Keratinocyte (primary cell): ENCODE measurements at regions not wholly inside any gene's neighbourhood (a gene's known extent, or its start where the extent isn't known, plus 50 kb on each side); places are given as distances from the start of the nearest gene placed in this dataset.
A peak's percentile ranks its signal among the peaks of the same experiment; 100 is the strongest.

Experiments
- DNase-seq: peaks from one replicate; pipeline ENCODE4 v3.0.0-alpha.2; 2011; ENCODE audit warnings: low read depth, missing footprints, low spot score
- FAIRE-seq: peaks from 2 replicates; lab custom pipeline; 2011; peaks lifted over from hg19 to GRCh38; lab: Jason Lieb, UNC
- H2AFZ ChIP-seq: 2 replicates; pipeline ENCODE4 v1.6.0; 2012; ENCODE audit warnings: low read length, control low read depth, inconsistent platforms; ENCODE audit not compliant: control insufficient read depth
- H3K27ac ChIP-seq: 2 replicates; pipeline ENCODE4 v1.5.1; 2011; ENCODE audit warnings: low read length; ENCODE audit not compliant: control insufficient read depth, insufficient read depth
- H3K27me3 ChIP-seq: 3 replicates; pipeline ENCODE4 v1.6.0; 2011; ENCODE audit warnings: low read length; ENCODE audit not compliant: control insufficient read depth, insufficient read depth; ENCODE audit errors: extremely low read depth
- H3K36me3 ChIP-seq, 2 experiments: 2 replicates in 1 of 2; 3 replicates in 1 of 2; pipeline ENCODE4 v1.5.1; 2011; ENCODE audit warnings: low read length in 2 of 2, mild to moderate bottlenecking in 1 of 2; ENCODE audit not compliant: control insufficient read depth in 2 of 2, insufficient read depth in 2 of 2; ENCODE audit errors: extremely low read depth in 1 of 2
- H3K4me1 ChIP-seq: 3 replicates; pipeline ENCODE4 v1.5.1; 2011; ENCODE audit warnings: low read length; ENCODE audit not compliant: control insufficient read depth, insufficient read depth; ENCODE audit errors: extremely low read depth
- H3K4me2 ChIP-seq: 3 replicates; pipeline ENCODE4 v1.6.0; 2011; ENCODE audit warnings: low read depth, low read length; ENCODE audit not compliant: control insufficient read depth, insufficient read depth; ENCODE audit errors: extremely low read depth
- H3K4me3 ChIP-seq, 3 experiments: fragments of 200-600 bp in 1 of 3; sonication (generic) in 1 of 3; 2 replicates in 2 of 3; 3 replicates in 1 of 3; pipeline ENCODE4 v1.5.1; 2011 to 2016; ENCODE audit warnings: low read length in 3 of 3, mild to moderate bottlenecking in 3 of 3, control low read depth in 2 of 3, inconsistent platforms in 1 of 3, low read depth in 1 of 3, mixed read lengths in 1 of 3, mixed run types in 1 of 3, moderate library complexity in 1 of 3; ENCODE audit not compliant: control insufficient read depth in 2 of 3, insufficient read depth in 2 of 3; ENCODE audit errors: extremely low read depth in 1 of 3
- H3K79me2 ChIP-seq: 2 replicates; pipeline ENCODE4 v1.6.0; 2012; ENCODE audit warnings: low read length; ENCODE audit not compliant: control insufficient read depth, insufficient read depth
- H3K9ac ChIP-seq: 3 replicates; pipeline ENCODE4 v1.6.0; 2011; ENCODE audit warnings: low read length; ENCODE audit not compliant: control insufficient read depth, insufficient read depth; ENCODE audit errors: extremely low read depth
- H3K9me1 ChIP-seq: 3 replicates; pipeline ENCODE4 v1.6.0; 2011; ENCODE audit warnings: low read length; ENCODE audit not compliant: control insufficient read depth, insufficient read depth; ENCODE audit errors: extremely low read depth
- H3K9me3 ChIP-seq: 2 replicates; pipeline ENCODE4 v1.5.1; 2012; ENCODE audit warnings: low read depth, low read length; ENCODE audit not compliant: control insufficient read depth
- H4K20me1 ChIP-seq: 3 replicates; pipeline ENCODE4 v1.6.0; 2011; ENCODE audit warnings: low read length; ENCODE audit not compliant: control insufficient read depth, insufficient read depth; ENCODE audit errors: extremely low read depth
- CTCF ChIP-seq, 3 experiments: IDR thresholded peaks in 1 of 3; conservative IDR thresholded peaks in 1 of 3; optimal IDR thresholded peaks in 1 of 3; 2 replicates in 2 of 3; 3 replicates in 1 of 3; pipeline versions ENCODE3 to v1.5.1; 2011; ENCODE audit warnings: low read length in 3 of 3, mild to moderate bottlenecking in 3 of 3, moderate library complexity in 2 of 3, control low read depth in 1 of 3, inconsistent platforms in 1 of 3; ENCODE audit not compliant: insufficient read depth in 2 of 3; ENCODE audit errors: extremely low read depth in 1 of 3
- EZH2 ChIP-seq: IDR thresholded peaks from one replicate; pipeline ENCODE4 v1.6.1; 2012; ENCODE audit warnings: inconsistent platforms, mild to moderate bottlenecking, low read length, moderate library complexity
- dilution Hi-C: fragments of 300-500 bp; cut with MboI; formaldehyde crosslinking; loops from one replicate; pipeline ENCODE4 v1.7.0; 2020; ENCODE audit warnings: low sequenced_read_pairs; ENCODE audit not compliant: extremely low pct_ligation_motif_present

DNA sequence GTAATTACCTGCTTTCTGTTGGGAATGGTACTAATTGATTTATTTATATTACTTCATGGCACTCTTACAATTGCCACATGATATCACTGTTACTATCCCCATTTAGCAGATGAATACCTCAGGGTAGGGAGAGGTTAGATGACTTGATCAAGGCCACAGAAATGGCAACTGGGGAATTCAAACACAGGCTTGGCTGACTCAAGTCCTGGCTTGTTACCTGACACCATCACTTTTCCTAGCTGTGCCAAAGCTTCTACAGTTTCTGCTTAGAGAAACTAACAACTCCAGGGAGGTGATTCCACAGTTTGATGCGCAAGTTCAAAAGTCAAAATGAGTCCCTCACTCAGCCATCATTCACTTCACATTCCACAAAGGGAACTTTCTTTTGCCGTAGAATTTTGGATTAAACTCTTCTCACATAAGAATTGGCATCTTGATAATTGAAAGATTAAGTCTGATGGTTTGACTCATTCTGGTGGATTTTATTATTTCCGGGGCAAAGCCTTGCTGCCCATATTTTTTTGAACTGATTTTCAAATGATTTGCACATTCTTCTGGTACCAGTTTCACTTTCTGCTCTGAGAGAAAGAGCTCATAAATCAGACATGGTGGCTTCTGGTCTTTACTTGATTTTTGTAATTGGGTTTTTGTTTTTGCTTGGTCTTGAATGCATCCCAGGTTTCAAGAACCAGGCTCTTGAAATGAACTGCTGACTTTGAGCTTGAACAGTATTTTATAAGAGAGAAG lies 656.8 kb downstream of the BCL11A start:
- H3K9ac ChIP-seq = no peak overlapping the region
- H2AFZ ChIP-seq = no peak overlapping the region
- peak overlapping the region; percentile 12 for H3K4me2 ChIP-seq
- peak; percentile 15 for DNase-seq
- H3K36me3 ChIP-seq = no peaks in the 10 kb centered on the region
- no peak for TF ChIP-seq CTCF (optimal IDR thresholded peaks at IDR 0.05 in 1 of 3, IDR thresholded peaks at IDR 0.05 in 1 of 3, conservative IDR thresholded peaks at IDR 0.05 in 1 of 3; ENCODE audit: extremely low read depth in 1 of 3, insufficient read depth in 2 of 3, low read length in 3 of 3)
- no peak for TF ChIP-seq EZH2
- H3K27ac ChIP-seq = no peak overlapping the region
- no peaks in the 10 kb centered on the region for H3K9me1 ChIP-seq
- no peaks in the 10 kb centered on the region for H3K79me2 ChIP-seq
- H4K20me1 ChIP-seq = no peaks in the 10 kb centered on the region
- peak; percentile 51 for FAIRE-seq
- no peaks in the 10 kb centered on the region for H3K27me3 ChIP-seq
- no peaks in the 10 kb centered on the region for H3K4me1 ChIP-seq
- dilution Hi-C loops = no loop called here
- H3K4me3 ChIP-seq = no peak overlapping the region
- no peaks in the 10 kb centered on the region for H3K9me3 ChIP-seq

- H3K4me1 ChIP-seq = no peaks in the 10 kb centered on the region
- no peak overlapping the region for H3K27ac ChIP-seq
- H3K79me2 ChIP-seq = no peaks in the 10 kb centered on the region
- H3K4me3 ChIP-seq = no peak overlapping the region
- no peaks in the 10 kb centered on the region for H3K36me3 ChIP-seq
- H4K20me1 ChIP-seq = no peaks in the 10 kb centered on the region
- peak; percentile 13 for FAIRE-seq
- no peak for DNase-seq
- H3K9me3 ChIP-seq = no peaks in the 10 kb centered on the region
- no peaks in the 10 kb centered on the region for H3K27me3 ChIP-seq
- TF ChIP-seq EZH2 (no peak), CTCF (optimal IDR thresholded peaks at IDR 0.05 in 1 of 3, IDR thresholded peaks at IDR 0.05 in 1 of 3, conservative IDR thresholded peaks at IDR 0.05 in 1 of 3; ENCODE audit: extremely low read depth in 1 of 3, insufficient read depth in 2 of 3, low read length in 3 of 3) (no peak)
- H3K9ac ChIP-seq = no peak overlapping the region
- H2AFZ ChIP-seq = no peak overlapping the region
- H3K4me2 ChIP-seq = no peak overlapping the region
- H3K9me1 ChIP-seq = no peaks in the 10 kb centered on the region
- dilution Hi-C loops = no loop called here
These were observed 659.8 kb downstream of the BCL11A start for GRCh38 chr2:59893612-59894011.
